Ishikawa (cell line): ENCODE measurements at regions not wholly inside any gene's neighbourhood (a gene's known extent, or its start where the extent isn't known, plus 50 kb on each side); places are given as distances from the start of the nearest gene placed in this dataset.

Source experiments
- CEBPB ChIP-seq: IDR thresholded peaks from 2 replicates; pipeline ENCODE4 v1.6.1; 2012
- CREB1 ChIP-seq: IDR thresholded peaks from 2 replicates; pipeline ENCODE4 v1.6.1; 2012; ENCODE audit warnings: low read depth
- EGR1 ChIP-seq: IDR thresholded peaks from 2 replicates; pipeline ENCODE4 v1.6.1; 2012
- EP300 ChIP-seq: IDR thresholded peaks from 2 replicates; pipeline ENCODE4 v1.6.1; 2012; ENCODE audit warnings: borderline replicate concordance
- FOXM1 ChIP-seq: IDR thresholded peaks from 2 replicates; pipeline ENCODE4 v1.6.1; 2012; ENCODE audit warnings: low read depth, borderline replicate concordance
- MAX ChIP-seq: IDR thresholded peaks from 2 replicates; pipeline ENCODE4 v1.6.1; 2012
- NFIC ChIP-seq: IDR thresholded peaks from 2 replicates; pipeline ENCODE4 v1.6.1; 2012
- RAD21 ChIP-seq: IDR thresholded peaks from 2 replicates; pipeline ENCODE4 v1.6.1; 2012; ENCODE audit warnings: low read depth
- REST ChIP-seq: IDR thresholded peaks from 2 replicates; pipeline ENCODE4 v1.6.1; 2012; ENCODE audit warnings: low read depth, mild to moderate bottlenecking
- TAF1 ChIP-seq: IDR thresholded peaks from 2 replicates; pipeline ENCODE4 v1.6.1; 2012; ENCODE audit warnings: low read depth, mild to moderate bottlenecking
- TCF12 ChIP-seq: IDR thresholded peaks from 2 replicates; pipeline ENCODE4 v1.6.1; 2012; ENCODE audit warnings: low read depth
- TEAD4 ChIP-seq: IDR thresholded peaks from 2 replicates; pipeline ENCODE4 v1.6.1; 2012
- USF1 ChIP-seq: IDR thresholded peaks from 2 replicates; pipeline ENCODE4 v1.6.1; 2012
- YY1 ChIP-seq: IDR thresholded peaks from 2 replicates; pipeline ENCODE4 v1.6.1; 2012; ENCODE audit warnings: low read depth
- ZBTB7A ChIP-seq: IDR thresholded peaks from 2 replicates; pipeline ENCODE4 v1.6.1; 2012; ENCODE audit warnings: low read depth

- no peak for TF ChIP-seq TAF1
These were observed 436.9 kb upstream of the MARCKS start for GRCh38 chr6:113420290-113420689.

- TF ChIP-seq CREB1 (no peak), RAD21 (no peak), REST (no peak), TCF12 (no peak), ZBTB7A (no peak)
These were observed 435.1 kb upstream of the MARCKS start for GRCh38 chr6:113421997-113422396.

GRCh38 chr6:113423956-113424355 lies 433.2 kb upstream of the MARCKS start:
- TF ChIP-seq TAF1 (no peak), CREB1 (no peak)

- no peak for TF ChIP-seq EGR1
- no peak for TF ChIP-seq TAF1
- TF ChIP-seq CEBPB, result no peak
- TF ChIP-seq USF1, result no peak
- TF ChIP-seq RAD21, result no peak
These were observed 431.0 kb upstream of the MARCKS start for GRCh38 chr6:113425977-113426660.

- no peak for TF ChIP-seq NFIC
- no peak for TF ChIP-seq TCF12
- no peak for TF ChIP-seq RAD21
- TF ChIP-seq CEBPB, result no peak
- no peak for TF ChIP-seq REST
- TF ChIP-seq EP300, result no peak
- TF ChIP-seq MAX, result no peak
- TF ChIP-seq TAF1, result no peak
- TF ChIP-seq FOXM1, result no peak
- TF ChIP-seq ZBTB7A, result no peak
These were observed 429.5 kb upstream of the MARCKS start for GRCh38 chr6:113427617-113428016.

GRCh38 chr6:113428702-113429101 lies 428.4 kb upstream of the MARCKS start:
- no peak for TF ChIP-seq REST
- no peak for TF ChIP-seq CEBPB
- TF ChIP-seq TAF1, result no peak
- no peak for TF ChIP-seq EGR1
- no peak for TF ChIP-seq RAD21
- no peak for TF ChIP-seq FOXM1
- TF ChIP-seq EP300, result no peak
- no peak for TF ChIP-seq TEAD4
- TF ChIP-seq USF1, result no peak
- no peak for TF ChIP-seq ZBTB7A
- TF ChIP-seq MAX, result no peak
- TF ChIP-seq CREB1, result no peak
- no peak for TF ChIP-seq YY1
- TF ChIP-seq NFIC, result no peak
- TF ChIP-seq TCF12, result no peak
